Mesenchymal stem cell (in vitro differentiated cells and primary cell): ENCODE measurements at regions not wholly inside any gene's neighbourhood (a gene's known extent, or its start where the extent isn't known, plus 50 kb on each side); places are given as distances from the start of the nearest gene placed in this dataset.

Source experiments
- DNase-seq: peaks from one replicate; pipeline ENCODE4 v3.0.0-alpha.2; 2013
- H2AFZ ChIP-seq: one replicate; pipeline ENCODE4 v1.6.1; 2013; ENCODE audit warnings: low read depth, mild to moderate bottlenecking, control low read depth, inconsistent platforms, low read length, moderate library complexity
- H2AK5ac ChIP-seq: 2 replicates; pipeline ENCODE4 v1.6.1; 2013; ENCODE audit warnings: low read length, moderate library complexity, mild to moderate bottlenecking, inconsistent platforms; ENCODE audit not compliant: severe bottlenecking
- H2BK120ac ChIP-seq: one replicate; pipeline ENCODE4 v1.6.1; 2013; ENCODE audit warnings: low read depth, mild to moderate bottlenecking, inconsistent platforms, low read length, moderate library complexity
- H2BK12ac ChIP-seq, 2 experiments: one replicate each; pipeline ENCODE4 v1.6.1; 2013; ENCODE audit warnings: inconsistent platforms in 2 of 2, low read length in 2 of 2, mild to moderate bottlenecking in 2 of 2, moderate library complexity in 2 of 2, control low read depth in 1 of 2
- H2BK15ac ChIP-seq: one replicate; pipeline ENCODE4 v1.6.1; 2013; ENCODE audit warnings: mild to moderate bottlenecking, low read depth, inconsistent platforms; ENCODE audit not compliant: poor library complexity, severe bottlenecking
- H2BK5ac ChIP-seq: 2 replicates; pipeline ENCODE4 v1.6.1; 2013; ENCODE audit warnings: low read depth, mild to moderate bottlenecking, low read length, control low read depth, inconsistent platforms; ENCODE audit not compliant: poor library complexity, severe bottlenecking
- H3K14ac ChIP-seq, 2 experiments: one replicate each; pipeline ENCODE4 v1.6.1; 2013; ENCODE audit warnings: inconsistent platforms in 2 of 2, low read length in 2 of 2, control low read depth in 1 of 2, mild to moderate bottlenecking in 1 of 2, moderate library complexity in 1 of 2
- H3K18ac ChIP-seq, 2 experiments: one replicate each; pipeline ENCODE4 v1.6.1; 2013; ENCODE audit warnings: inconsistent platforms in 2 of 2, low read length in 2 of 2, control low read depth in 1 of 2, low read depth in 1 of 2, mild to moderate bottlenecking in 1 of 2
- H3K23ac ChIP-seq, 2 experiments: one replicate each; pipeline ENCODE4 v1.6.1; 2013; ENCODE audit warnings: inconsistent platforms in 2 of 2, low read length in 2 of 2, mild to moderate bottlenecking in 2 of 2, moderate library complexity in 2 of 2, control low read depth in 1 of 2
- H3K27ac ChIP-seq: 2 replicates; pipeline ENCODE4 v1.5.1; 2013; ENCODE audit warnings: mild to moderate bottlenecking, moderate library complexity, low read length, control low read depth, inconsistent platforms; ENCODE audit not compliant: poor library complexity, severe bottlenecking
- H3K27me3 ChIP-seq, 2 experiments: 2 replicates each; pipeline versions ENCODE4 v1.6.1 to v1.7.0; 2013; ENCODE audit warnings: low read length in 2 of 2, mild to moderate bottlenecking in 2 of 2, moderate library complexity in 2 of 2, control low read depth in 1 of 2, inconsistent platforms in 1 of 2; ENCODE audit not compliant: control insufficient read depth in 1 of 2, insufficient read depth in 1 of 2
- H3K36me3 ChIP-seq, 2 experiments: 2 replicates each; pipeline versions ENCODE4 v1.6.1 to v1.7.0; 2013; ENCODE audit warnings: low read length in 2 of 2, control low read depth in 1 of 2, inconsistent platforms in 1 of 2, low read depth in 1 of 2, mild to moderate bottlenecking in 1 of 2; ENCODE audit not compliant: insufficient read depth in 2 of 2, control insufficient read depth in 1 of 2
- H3K4ac ChIP-seq, 2 experiments: one replicate each; pipeline ENCODE4 v1.6.1; 2013; ENCODE audit warnings: inconsistent platforms in 2 of 2, low read length in 2 of 2, mild to moderate bottlenecking in 2 of 2, moderate library complexity in 2 of 2, control low read depth in 1 of 2, low read depth in 1 of 2
- H3K4me1 ChIP-seq: 2 replicates; pipeline ENCODE4 v1.6.1; 2013; ENCODE audit warnings: low read depth, low read length, control low read depth; ENCODE audit not compliant: control insufficient read depth, insufficient read depth
- H3K4me2 ChIP-seq: 2 replicates; pipeline ENCODE4 v1.6.1; 2013; ENCODE audit warnings: low read length, mild to moderate bottlenecking, inconsistent platforms; ENCODE audit not compliant: poor library complexity, severe bottlenecking
- H3K4me3 ChIP-seq, 2 experiments: 2 replicates each; pipeline versions ENCODE4 v1.5.1 to v1.7.0; 2013; ENCODE audit warnings: low read length in 2 of 2, mild to moderate bottlenecking in 2 of 2, control low read depth in 1 of 2, low read depth in 1 of 2; ENCODE audit not compliant: insufficient read depth in 1 of 2
- H3K79me1 ChIP-seq: replicated peaks from 2 replicates; pipeline ENCODE4 v1.6.1; 2013; ENCODE audit warnings: mild to moderate bottlenecking, control low read depth, low read length, inconsistent platforms; ENCODE audit not compliant: poor library complexity, severe bottlenecking
- H3K9ac ChIP-seq: 2 replicates; pipeline ENCODE4 v1.7.0; 2013; ENCODE audit warnings: mild to moderate bottlenecking, low read length, moderate library complexity
- H3K9me3 ChIP-seq: 2 replicates; pipeline ENCODE4 v1.7.0; 2013; ENCODE audit warnings: mild to moderate bottlenecking, low read length; ENCODE audit not compliant: control insufficient read depth
- H4K8ac ChIP-seq: one replicate; pipeline ENCODE4 v1.6.1; 2013; ENCODE audit warnings: inconsistent platforms, mild to moderate bottlenecking, low read length, moderate library complexity
- H4K91ac ChIP-seq: one replicate; pipeline ENCODE4 v1.6.1; 2013; ENCODE audit warnings: mild to moderate bottlenecking, low read length, inconsistent platforms
- WGBS: methylation state at CpG from one replicate; pipeline ENCODE4 v1.1.7; 2013; ENCODE audit warnings: mixed read lengths; 5-methylcytosine and 5-hydroxymethylcytosine counted together

DNA sequence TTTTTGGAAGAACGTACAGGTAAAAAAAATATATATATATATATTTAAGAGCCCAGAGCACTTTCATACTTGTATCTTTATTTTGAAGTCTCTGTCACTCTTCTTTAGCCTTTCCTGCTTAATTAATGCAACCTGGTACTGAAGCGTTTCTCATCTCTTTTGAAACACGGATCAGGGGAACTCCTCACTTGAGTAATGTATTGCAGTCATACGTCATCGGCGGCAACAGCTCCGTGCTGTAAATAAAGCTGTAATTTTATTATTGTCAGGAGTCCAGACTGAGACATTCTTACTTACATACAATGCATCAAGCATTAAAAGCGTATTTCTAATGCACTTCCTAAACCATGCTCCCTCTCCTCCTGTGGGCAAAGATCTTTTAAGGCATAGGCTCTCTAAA, 514.7 kb downstream of the SOX11 start:
- Histone ChIP-seq H2BK12ac (no peak overlapping the region), H3K4ac (no peak overlapping the region), H3K36me3 (no peaks in the 10 kb centered on the region), H3K23ac (no peak overlapping the region), H3K14ac (no peak overlapping the region), H3K27me3 (no peaks in the 10 kb centered on the region), H3K18ac (no peak overlapping the region), H2AFZ (no peak overlapping the region), H3K9me3 (peaks cover 4% of the 10 kb centered on the region), H3K27ac (no peak overlapping the region), H2BK5ac (no peak overlapping the region), H2BK120ac (no peak overlapping the region), H3K9ac (no peak overlapping the region), H3K4me1 (no peaks in the 10 kb centered on the region), H4K8ac (no peak overlapping the region), H3K4me3 (no peak overlapping the region), H3K4me2 (no peak overlapping the region), H2BK15ac (no peak overlapping the region), H2AK5ac (no peak overlapping the region), H3K79me1 (no peaks in the 10 kb centered on the region), H4K91ac (no peak overlapping the region)
- 96% methylated on average over 7 of the region's 8 CpGs for WGBS
- DNase-seq, result no peak

DNA sequence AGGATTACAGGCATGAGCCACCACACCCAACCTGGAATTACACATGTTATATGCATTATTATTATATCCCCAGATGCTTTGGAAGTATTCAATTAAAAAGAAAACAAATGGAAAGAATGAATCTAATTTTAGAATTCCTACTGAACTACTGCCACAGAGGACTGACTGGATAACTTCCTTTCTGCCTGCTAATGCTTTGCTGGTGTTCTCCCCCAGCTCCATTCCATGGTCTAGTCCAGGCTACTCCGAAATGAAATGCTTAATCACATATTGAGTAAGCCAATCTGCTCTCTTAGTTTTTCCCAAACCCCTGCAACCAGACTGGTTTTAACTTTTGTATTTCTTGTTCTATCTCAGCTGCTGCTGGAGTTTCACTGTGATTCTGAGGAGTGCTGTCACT, 519.1 kb downstream of the SOX11 start:
- no peak overlapping the region for H3K4ac ChIP-seq
- peaks cover 1% of the 10 kb centered on the region for H3K4me1 ChIP-seq
- H3K27me3 ChIP-seq, result no peaks in the 10 kb centered on the region
- H2AFZ ChIP-seq, result no peak overlapping the region
- no peak overlapping the region for H4K8ac ChIP-seq
- no peak overlapping the region for H3K23ac ChIP-seq
- WGBS, result 100% methylated on average over 1 of the region's 1 CpG
- H3K4me2 ChIP-seq, result no peak overlapping the region
- H3K9me3 ChIP-seq, result no peaks in the 10 kb centered on the region
- no peak for DNase-seq
- H3K79me1 ChIP-seq, result no peaks in the 10 kb centered on the region
- no peak overlapping the region for H2BK12ac ChIP-seq
- H2BK120ac ChIP-seq, result no peak overlapping the region
- no peak overlapping the region for H2AK5ac ChIP-seq
- no peak overlapping the region for H4K91ac ChIP-seq
- no peak overlapping the region for H3K9ac ChIP-seq
- no peak overlapping the region for H3K27ac ChIP-seq
- H3K14ac ChIP-seq, result no peak overlapping the region
- H3K4me3 ChIP-seq, result no peak overlapping the region
- no peaks in the 10 kb centered on the region for H3K36me3 ChIP-seq
- no peak overlapping the region for H2BK5ac ChIP-seq
- H2BK15ac ChIP-seq, result no peak overlapping the region
- H3K18ac ChIP-seq, result no peak overlapping the region

DNA sequence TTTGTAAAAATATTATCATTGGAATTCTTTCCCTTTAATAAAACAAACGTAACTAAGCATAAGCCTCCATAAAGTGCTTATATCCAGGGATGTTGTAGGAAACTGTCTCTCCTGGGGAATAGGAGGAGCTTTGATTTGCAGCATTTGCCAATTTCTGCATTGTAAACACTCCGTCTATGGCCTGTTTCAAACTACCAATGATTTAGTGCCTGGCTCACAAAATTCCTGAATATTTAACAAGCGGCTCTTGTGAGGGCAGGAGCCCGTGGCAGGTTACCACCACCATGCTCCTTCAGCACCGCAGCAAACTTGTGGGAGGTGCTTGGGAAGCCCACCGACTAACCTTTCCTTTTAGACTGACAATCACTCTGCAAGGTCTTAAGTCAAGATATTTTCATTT, 520.3 kb downstream of the SOX11 start:
- H3K4ac ChIP-seq, result no peak overlapping the region
- H3K36me3 ChIP-seq, result no peaks in the 10 kb centered on the region
- no peak overlapping the region for H2AFZ ChIP-seq
- H2BK15ac ChIP-seq, result no peak overlapping the region
- no peak overlapping the region for H4K91ac ChIP-seq
- H2BK5ac ChIP-seq, result no peak overlapping the region
- no peak for DNase-seq
- H2BK120ac ChIP-seq, result no peak overlapping the region
- no peaks in the 10 kb centered on the region for H3K79me1 ChIP-seq
- peaks cover 1% of the 10 kb centered on the region for H3K4me1 ChIP-seq
- no peak overlapping the region for H3K27ac ChIP-seq
- WGBS, result 70% methylated on average over 6 of the region's 6 CpGs
- no peak overlapping the region for H3K4me3 ChIP-seq
- no peak overlapping the region for H4K8ac ChIP-seq
- no peak overlapping the region for H3K23ac ChIP-seq
- H3K18ac ChIP-seq, result no peak overlapping the region
- H3K14ac ChIP-seq, result no peak overlapping the region
- no peak overlapping the region for H3K4me2 ChIP-seq
- H2AK5ac ChIP-seq, result no peak overlapping the region
- H2BK12ac ChIP-seq, result no peak overlapping the region
- H3K27me3 ChIP-seq, result no peaks in the 10 kb centered on the region
- no peaks in the 10 kb centered on the region for H3K9me3 ChIP-seq
- H3K9ac ChIP-seq, result no peak overlapping the region

DNA sequence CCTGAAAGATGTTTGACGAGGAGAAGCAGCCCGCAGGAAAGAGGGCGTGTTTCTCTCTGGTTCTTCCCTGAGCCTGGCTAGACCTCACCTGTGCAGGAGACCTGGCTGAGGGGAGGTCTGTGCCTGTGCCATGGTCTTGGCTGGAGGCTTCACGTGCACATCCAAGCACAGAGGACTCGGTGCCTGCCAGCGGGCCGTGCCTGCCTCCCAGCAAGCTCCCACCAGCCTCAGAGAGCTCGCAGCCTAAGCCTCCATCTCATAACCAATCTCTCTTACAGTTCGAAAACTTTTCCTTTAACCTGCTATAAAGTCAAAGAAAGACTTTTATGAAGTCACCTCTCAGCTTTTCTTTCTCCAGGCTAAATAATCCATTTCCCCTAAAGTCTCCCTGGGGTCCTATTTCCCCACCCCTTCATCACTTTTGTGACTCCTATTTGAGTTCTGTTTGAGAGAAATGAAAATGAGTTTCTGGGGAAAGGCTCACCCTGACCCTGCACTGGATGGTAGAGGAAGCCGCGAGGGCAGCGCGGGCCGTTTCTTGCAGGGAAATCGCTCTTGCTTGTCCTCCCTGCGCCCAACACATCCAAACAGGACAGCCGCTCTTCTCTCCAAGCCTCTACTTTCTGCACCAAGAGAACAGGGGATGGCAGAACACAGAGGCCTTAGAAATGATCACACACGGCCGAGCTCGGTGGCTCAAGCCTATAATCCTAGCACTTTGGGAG, 521.0 kb downstream of the SOX11 start:
- no peak for DNase-seq
- WGBS, result 91% methylated on average over 20 of the region's 20 CpGs
- H3K79me1 ChIP-seq, result no peaks in the 10 kb centered on the region
- H4K91ac ChIP-seq, result no peak overlapping the region
- no peak overlapping the region for H3K4me2 ChIP-seq
- no peak overlapping the region for H3K14ac ChIP-seq
- no peak overlapping the region for H2BK5ac ChIP-seq
- no peak overlapping the region for H2AFZ ChIP-seq
- no peak overlapping the region for H3K18ac ChIP-seq
- H2BK15ac ChIP-seq, result no peak overlapping the region
- H3K23ac ChIP-seq, result no peak overlapping the region
- no peak overlapping the region for H2BK12ac ChIP-seq
- no peak overlapping the region for H3K4me3 ChIP-seq
- H2BK120ac ChIP-seq, result no peak overlapping the region
- H3K27ac ChIP-seq, result no peak overlapping the region
- no peaks in the 10 kb centered on the region for H3K36me3 ChIP-seq
- H3K9ac ChIP-seq, result no peak overlapping the region
- no peak overlapping the region for H3K4ac ChIP-seq
- no peaks in the 10 kb centered on the region for H3K9me3 ChIP-seq
- peak overlapping the region; percentile 41 for H4K8ac ChIP-seq
- no peak overlapping the region for H2AK5ac ChIP-seq
- no peaks in the 10 kb centered on the region for H3K27me3 ChIP-seq
- peaks cover 1% of the 10 kb centered on the region for H3K4me1 ChIP-seq
